ENCODE measurements at regions not wholly inside any gene's neighbourhood (a gene's known extent, or its start where the extent isn't known, plus 50 kb on each side); places are given as distances from the start of the nearest gene placed in this dataset.

DNA sequence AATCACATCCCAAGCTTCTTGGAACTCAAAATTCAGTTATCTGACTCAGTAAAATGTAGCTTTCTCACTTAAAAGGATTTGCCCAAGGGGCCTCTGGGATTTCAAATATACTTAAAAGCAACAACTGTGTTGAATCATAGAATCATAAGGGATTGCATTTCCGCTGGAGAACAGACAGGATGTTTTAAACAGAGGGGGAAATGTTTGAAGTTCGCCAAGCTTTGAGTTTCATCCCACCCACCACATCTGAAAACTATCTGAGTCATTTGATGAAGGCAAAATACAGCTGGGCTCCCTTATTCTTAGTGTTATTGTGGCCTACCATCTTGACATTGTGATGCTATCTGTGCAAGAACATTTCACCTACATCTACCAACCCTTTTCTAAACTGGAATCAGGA, 73.5 kb downstream of the PPP1R2C start:
- TF ChIP-seq, protein P1, sequence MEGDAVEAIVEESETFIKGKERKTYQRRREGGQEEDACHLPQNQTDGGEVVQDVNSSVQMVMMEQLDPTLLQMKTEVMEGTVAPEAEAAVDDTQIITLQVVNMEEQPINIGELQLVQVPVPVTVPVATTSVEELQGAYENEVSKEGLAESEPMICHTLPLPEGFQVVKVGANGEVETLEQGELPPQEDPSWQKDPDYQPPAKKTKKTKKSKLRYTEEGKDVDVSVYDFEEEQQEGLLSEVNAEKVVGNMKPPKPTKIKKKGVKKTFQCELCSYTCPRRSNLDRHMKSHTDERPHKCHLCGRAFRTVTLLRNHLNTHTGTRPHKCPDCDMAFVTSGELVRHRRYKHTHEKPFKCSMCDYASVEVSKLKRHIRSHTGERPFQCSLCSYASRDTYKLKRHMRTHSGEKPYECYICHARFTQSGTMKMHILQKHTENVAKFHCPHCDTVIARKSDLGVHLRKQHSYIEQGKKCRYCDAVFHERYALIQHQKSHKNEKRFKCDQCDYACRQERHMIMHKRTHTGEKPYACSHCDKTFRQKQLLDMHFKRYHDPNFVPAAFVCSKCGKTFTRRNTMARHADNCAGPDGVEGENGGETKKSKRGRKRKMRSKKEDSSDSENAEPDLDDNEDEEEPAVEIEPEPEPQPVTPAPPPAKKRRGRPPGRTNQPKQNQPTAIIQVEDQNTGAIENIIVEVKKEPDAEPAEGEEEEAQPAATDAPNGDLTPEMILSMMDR (IDR thresholded peaks at IDR 0.05): no peak
- no peak for TF ChIP-seq POLR2A (IDR thresholded peaks at IDR 0.05)
- no peak for TF ChIP-seq EP300 (IDR thresholded peaks at IDR 0.05)
- no peak for TF ChIP-seq POLR2AphosphoS5 (IDR thresholded peaks at IDR 0.05)

Data from gastroesophageal sphincter (tissue), 3 donors.